Body of pancreas (tissue), 4 donors: ENCODE measurements at regions not wholly inside any gene's neighbourhood (a gene's known extent, or its start where the extent isn't known, plus 50 kb on each side); places are given as distances from the start of the nearest gene placed in this dataset.

Experiments used
- ATAC-seq: fragments of 150-250 bp; one replicate; pipeline ENCODE4 v1.9.1; 2016
- DNase-seq, 4 donors: peaks; one replicate each; pipeline ENCODE4 v3.0.0-alpha.2; 2019
- H3K27ac ChIP-seq, 4 donors: fragments of 200-600 bp; sonication (generic); 1 replicate in 3 of 4; 2 replicates in 1 of 4; pipeline versions ENCODE4 v1.5.1 to v1.6.1; 2016 to 2019; ENCODE audit warnings: mild to moderate bottlenecking in 1 of 4, mixed read lengths in 1 of 4, moderate library complexity in 1 of 4
- H3K27me3 ChIP-seq, 2 donors: fragments of 200-600 bp; sonication (generic); one replicate each; pipeline ENCODE4 v1.6.0; 2016; ENCODE audit warnings: mild to moderate bottlenecking in 1 of 2
- H3K36me3 ChIP-seq, 2 donors: fragments of 200-600 bp; sonication (generic); replicated peaks in 1 of 2; 2 replicates each; pipeline ENCODE4 v1.5.1; 2016; ENCODE audit warnings: low read depth in 2 of 2; ENCODE audit not compliant: insufficient read depth in 1 of 2
- H3K4me1 ChIP-seq: fragments of 200-600 bp; sonication (generic); one replicate; pipeline ENCODE4 v1.6.0; 2016
- H3K4me3 ChIP-seq, 2 donors: fragments of 200-600 bp; sonication (generic); 1 replicate in 1 of 2; 2 replicates in 1 of 2; pipeline ENCODE4 v1.5.1; 2016 to 2019
- H3K9me3 ChIP-seq, 3 donors: fragments of 200-600 bp; sonication (generic); 1 replicate in 2 of 3; 2 replicates in 1 of 3; pipeline ENCODE4 v1.5.1; 2016
- POLR2A ChIP-seq, 3 donors: fragments of 450-650 bp; IDR thresholded peaks; one replicate each; pipeline ENCODE4 v1.6.1; 2016; ENCODE audit warnings: antibody characterized with exemption in 3 of 3, mild to moderate bottlenecking in 2 of 3
- WGBS, 2 donors: methylation state at CpG; one replicate each; pipeline ENCODE4 v1.1.5; 2017; 5-methylcytosine and 5-hydroxymethylcytosine counted together
- intact Hi-C: fragments of 100-400 bp; cut with DNase I; formaldehyde crosslinking; loops from one replicate; pipeline ENCODE4 v1.15.1; 2023
- TF ChIP-seq, protein P1 (sequence below), 7 experiments: fragments of 450-650 bp in 4 of 7; fragments of 200-600 bp in 3 of 7; sonication (generic) in 3 of 7; IDR thresholded peaks; one replicate each; pipeline ENCODE4 v1.5.1; 2016 to 2019; ENCODE audit warnings: antibody characterized with exemption in 7 of 7

DNA sequence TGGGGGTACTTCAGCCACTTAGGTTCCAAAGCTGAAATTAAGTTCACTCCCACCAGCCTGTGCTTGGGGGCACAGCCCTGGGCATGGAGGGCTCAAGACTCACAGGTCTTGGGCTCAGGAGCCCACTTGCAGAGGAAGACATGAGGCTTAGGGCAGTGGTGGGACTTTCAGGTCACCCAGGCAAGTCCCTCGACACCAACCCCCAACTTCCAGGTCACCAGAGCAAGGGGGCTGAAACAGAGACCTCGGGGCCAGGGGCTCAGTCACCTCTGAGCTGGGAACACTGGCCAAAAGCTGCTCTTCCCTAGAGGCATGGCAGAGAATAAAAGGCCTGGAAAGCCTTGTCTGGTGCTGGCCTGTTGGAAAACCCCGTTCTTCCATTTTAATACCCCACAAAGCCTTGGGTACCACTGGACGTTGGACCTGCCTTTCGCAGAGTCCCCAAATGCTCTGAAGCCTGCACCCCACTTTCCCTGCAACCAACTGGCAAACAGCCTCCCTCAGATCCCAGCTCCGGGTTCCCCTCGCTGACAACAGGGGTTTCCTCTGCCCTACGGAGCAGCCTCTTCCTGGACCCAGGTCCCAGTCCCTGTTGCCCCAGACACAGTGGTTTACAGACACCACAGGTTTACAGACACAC is 160.9 kb upstream of the PMEPA1 start:
- intact Hi-C loops: no loop called here
- H3K27me3 ChIP-seq: no peaks in the 10 kb centered on the region
- TF ChIP-seq POLR2A (IDR thresholded peaks at IDR 0.05): no peak
- TF ChIP-seq, protein P1, sequence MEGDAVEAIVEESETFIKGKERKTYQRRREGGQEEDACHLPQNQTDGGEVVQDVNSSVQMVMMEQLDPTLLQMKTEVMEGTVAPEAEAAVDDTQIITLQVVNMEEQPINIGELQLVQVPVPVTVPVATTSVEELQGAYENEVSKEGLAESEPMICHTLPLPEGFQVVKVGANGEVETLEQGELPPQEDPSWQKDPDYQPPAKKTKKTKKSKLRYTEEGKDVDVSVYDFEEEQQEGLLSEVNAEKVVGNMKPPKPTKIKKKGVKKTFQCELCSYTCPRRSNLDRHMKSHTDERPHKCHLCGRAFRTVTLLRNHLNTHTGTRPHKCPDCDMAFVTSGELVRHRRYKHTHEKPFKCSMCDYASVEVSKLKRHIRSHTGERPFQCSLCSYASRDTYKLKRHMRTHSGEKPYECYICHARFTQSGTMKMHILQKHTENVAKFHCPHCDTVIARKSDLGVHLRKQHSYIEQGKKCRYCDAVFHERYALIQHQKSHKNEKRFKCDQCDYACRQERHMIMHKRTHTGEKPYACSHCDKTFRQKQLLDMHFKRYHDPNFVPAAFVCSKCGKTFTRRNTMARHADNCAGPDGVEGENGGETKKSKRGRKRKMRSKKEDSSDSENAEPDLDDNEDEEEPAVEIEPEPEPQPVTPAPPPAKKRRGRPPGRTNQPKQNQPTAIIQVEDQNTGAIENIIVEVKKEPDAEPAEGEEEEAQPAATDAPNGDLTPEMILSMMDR (IDR thresholded peaks at IDR 0.05): no peak
- H3K4me1 ChIP-seq: no peaks in the 10 kb centered on the region
- ATAC-seq (no peak), DNase-seq (no peak)
- H3K36me3 ChIP-seq: no peaks in the 10 kb centered on the region
- H3K9me3 ChIP-seq: no peaks in the 10 kb centered on the region
- H3K27ac ChIP-seq: no peak overlapping the region
- no peak overlapping the region for H3K4me3 ChIP-seq
- WGBS, 2 donors: 55 to 61% methylated on average over 6 to 8 of the region's 8 CpGs

DNA sequence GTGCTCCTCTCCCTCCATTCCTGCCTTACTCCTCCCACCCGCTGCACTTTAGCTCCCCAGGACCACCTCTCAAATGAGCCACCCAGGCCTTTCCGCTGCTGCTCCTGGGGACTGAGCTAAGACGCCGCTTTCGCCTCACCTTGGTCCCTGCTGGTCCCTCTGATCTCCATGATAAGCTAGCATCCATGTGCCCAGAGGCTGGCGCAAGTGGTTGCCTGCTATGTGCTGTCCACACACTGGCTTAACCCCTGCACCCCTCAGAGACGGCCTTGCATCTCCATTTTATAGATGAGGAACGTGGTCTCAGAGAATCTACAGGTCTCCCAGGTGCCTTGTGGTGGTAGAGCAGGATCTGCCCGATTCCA is 160.1 kb upstream of the PMEPA1 start:
- no peak for ATAC-seq
- WGBS, 2 donors: 55 to 75% methylated on average over 6 to 9 of the region's 9 CpGs

DNA sequence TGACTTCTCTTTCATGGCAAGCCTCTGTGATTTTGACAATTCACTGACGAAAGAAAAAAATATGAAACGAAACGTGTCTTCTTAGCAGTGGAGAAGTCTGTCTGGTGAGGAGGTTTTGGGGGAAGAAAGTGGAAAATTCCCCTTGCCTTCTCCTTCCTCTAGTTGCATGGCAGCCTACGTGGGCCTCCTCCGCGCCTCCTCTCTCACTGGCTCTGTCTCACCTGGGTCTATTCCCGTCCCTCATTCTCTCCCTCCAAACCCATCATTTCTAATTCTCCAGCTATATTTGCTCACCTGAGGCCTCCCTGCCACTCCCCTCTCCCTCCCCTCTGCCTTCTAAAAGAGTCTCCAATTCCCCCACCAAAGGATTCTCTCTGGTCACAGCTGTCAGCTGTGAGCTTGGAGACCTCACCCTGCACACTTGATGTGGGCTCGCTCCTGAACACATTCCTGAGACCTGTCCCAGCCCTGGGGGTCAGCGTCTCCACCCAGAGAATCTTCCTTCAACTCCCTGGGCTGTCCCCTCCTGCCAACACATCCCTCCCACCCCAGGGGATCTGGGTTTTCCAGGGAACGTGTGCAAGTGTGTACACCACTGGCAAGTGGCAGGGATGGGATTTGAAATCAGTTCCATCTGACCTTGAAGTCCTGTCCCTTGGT is 159.6 kb upstream of the PMEPA1 start:
- H3K9me3 ChIP-seq: no peaks in the 10 kb centered on the region
- H3K27ac ChIP-seq: no peak overlapping the region
- no peaks in the 10 kb centered on the region for H3K4me1 ChIP-seq
- H3K36me3 ChIP-seq: no peaks in the 10 kb centered on the region
- 44 to 51% methylated on average over 10 of the region's 10 CpGs for WGBS, 2 donors
- ATAC-seq (no peak), DNase-seq (no peak)
- intact Hi-C loops: no loop called here
- TF ChIP-seq, protein P1 (IDR thresholded peaks at IDR 0.05): no peak
- TF ChIP-seq POLR2A (IDR thresholded peaks at IDR 0.05): no peak
- no peaks in the 10 kb centered on the region for H3K27me3 ChIP-seq
- no peak overlapping the region for H3K4me3 ChIP-seq

More for the DNA sequence above, 160.1 kb upstream of the PMEPA1 start:
- no peaks in the 10 kb centered on the region for H3K4me1 ChIP-seq
- intact Hi-C loops: no loop called here
- no peaks in the 10 kb centered on the region for H3K36me3 ChIP-seq
- no peak overlapping the region for H3K4me3 ChIP-seq
- DNase-seq: no peak
- no peaks in the 10 kb centered on the region for H3K27me3 ChIP-seq
- TF ChIP-seq, protein P1 (IDR thresholded peaks at IDR 0.05): no peak
- TF ChIP-seq POLR2A (IDR thresholded peaks at IDR 0.05): no peak
- H3K9me3 ChIP-seq: no peaks in the 10 kb centered on the region
- no peak overlapping the region for H3K27ac ChIP-seq

DNA sequence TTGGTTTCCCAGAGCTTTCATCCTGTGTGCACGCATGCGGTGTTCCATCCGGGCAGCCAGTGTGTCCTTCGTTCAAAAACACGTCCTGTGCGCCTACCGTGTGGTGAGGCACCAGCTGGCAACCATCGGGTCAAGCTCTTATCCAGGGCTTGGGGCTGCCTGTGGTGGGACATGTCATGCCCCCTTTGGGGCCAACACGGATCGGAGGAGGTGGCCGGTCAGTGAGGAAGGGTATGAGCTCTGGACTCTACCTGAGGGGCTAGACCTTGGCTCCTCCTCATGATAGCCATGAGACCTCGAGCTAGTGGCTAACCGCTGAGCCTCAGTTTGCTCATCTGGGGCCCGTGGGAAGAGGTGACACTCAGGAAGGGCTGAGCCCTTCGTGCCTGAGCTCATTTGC is 158.5 kb upstream of the PMEPA1 start:
- Histone ChIP-seq H3K27me3 (no peaks in the 10 kb centered on the region), H3K36me3 (no peaks in the 10 kb centered on the region), H3K4me1 (no peaks in the 10 kb centered on the region), H3K9me3 (no peaks in the 10 kb centered on the region), H3K4me3 (no peak overlapping the region), H3K27ac (no peak overlapping the region)
- intact Hi-C loops: no loop called here
- WGBS, 2 donors: 61 to 66% methylated on average over 13 to 15 of the region's 15 CpGs
- TF ChIP-seq POLR2A (IDR thresholded peaks at IDR 0.05): no peak
- TF ChIP-seq, protein P1 (IDR thresholded peaks at IDR 0.05): no peak
- no peak for ATAC-seq
- no peak for DNase-seq

DNA sequence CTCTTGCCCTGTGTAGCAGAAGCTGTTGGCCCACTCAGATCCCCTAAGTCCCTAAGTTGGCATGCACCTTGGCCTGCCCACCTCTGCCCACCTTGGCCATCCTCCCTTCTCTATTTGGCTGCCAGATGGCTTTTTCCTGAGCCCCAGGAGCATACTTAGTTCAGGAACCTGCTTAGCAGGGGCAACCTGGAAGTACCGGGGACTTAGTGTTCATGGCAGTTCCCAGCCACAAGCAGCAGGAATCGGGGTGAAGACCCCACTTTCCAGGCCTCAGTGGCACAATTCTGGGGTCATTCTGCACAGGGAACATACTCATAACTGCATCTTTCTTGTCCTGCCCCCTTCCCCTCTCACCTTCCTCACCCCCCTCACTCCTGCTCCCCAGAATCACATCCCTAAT is 158.0 kb upstream of the PMEPA1 start:
- H3K36me3 ChIP-seq: no peaks in the 10 kb centered on the region
- no peaks in the 10 kb centered on the region for H3K9me3 ChIP-seq
- H3K4me1 ChIP-seq: no peaks in the 10 kb centered on the region
- WGBS, 2 donors: 53 to 71% methylated on average over 2 of the region's 2 CpGs
- TF ChIP-seq, protein P1 (IDR thresholded peaks at IDR 0.05): no peak
- TF ChIP-seq POLR2A (IDR thresholded peaks at IDR 0.05): no peak
- DNase-seq: no peak
- no peak overlapping the region for H3K27ac ChIP-seq
- intact Hi-C loops: no loop called here
- ATAC-seq: no peak
- no peak overlapping the region for H3K4me3 ChIP-seq
- H3K27me3 ChIP-seq: no peaks in the 10 kb centered on the region
